ENCODE measurements at regions not wholly inside any gene's neighbourhood (a gene's known extent, or its start where the extent isn't known, plus 50 kb on each side); places are given as distances from the start of the nearest gene placed in this dataset.
"Not testable (repeated sequence)": the region's sequence is repeated elsewhere in the genome, so short reads cannot be mapped to it uniquely, and the experiment has no call there.

- not testable (repeated sequence) for TF ChIP-seq CTCF (conservative IDR thresholded peaks at IDR 0.05); ZFX (IDR thresholded peaks at IDR 0.05)
Measured at GRCh38 chr20:29884322-29884721, 1373.1 kb upstream of the DEFB115 start.

Measured in C4-2B (cell line).